Prostate gland (tissue), 2 donors: ENCODE measurements at regions not wholly inside any gene's neighbourhood (a gene's known extent, or its start where the extent isn't known, plus 50 kb on each side); places are given as distances from the start of the nearest gene placed in this dataset.

ENCODE experiments used
- DNase-seq: peaks from one replicate; pipeline ENCODE4 v3.0.0-alpha.2; 2019; ENCODE audit warnings: low spot score
- H3K27ac ChIP-seq, 2 donors: fragments of 200-600 bp; sonication (generic); 2 replicates each; pipeline ENCODE4 v1.5.1; 2017 to 2019
- H3K27me3 ChIP-seq: fragments of 200-600 bp; sonication (generic); replicated peaks from 2 replicates; pipeline ENCODE4 v1.5.1; 2019; ENCODE audit not compliant: insufficient read depth
- H3K36me3 ChIP-seq, 2 donors: fragments of 200-600 bp; sonication (generic); 1 replicate in 1 of 2; 2 replicates in 1 of 2; pipeline versions ENCODE4 v1.5.1 to v1.8.1; 2017 to 2019
- H3K4me1 ChIP-seq: fragments of 200-600 bp; sonication (generic); replicated peaks from 2 replicates; pipeline ENCODE4 v1.5.1; 2019
- H3K4me3 ChIP-seq, 2 donors: fragments of 200-600 bp; sonication (generic); 2 replicates each; pipeline ENCODE4 v1.5.1; 2017 to 2019
- H3K9me3 ChIP-seq: fragments of 200-600 bp; sonication (generic); 2 replicates; pipeline ENCODE4 v1.5.1; 2017
- POLR2A ChIP-seq: fragments of 450-650 bp; IDR thresholded peaks from one replicate; pipeline ENCODE4 v1.6.1; 2016; ENCODE audit warnings: antibody characterized with exemption, mild to moderate bottlenecking
- POLR2AphosphoS5 ChIP-seq: sonication (generic); formaldehyde crosslinking; IDR thresholded peaks from one replicate; pipeline ENCODE4 v1.6.1; 2017; ENCODE audit warnings: antibody characterized with exemption
- WGBS: methylation state at CpG from one replicate; pipeline ENCODE4 v1.1.5; 2018; 5-methylcytosine and 5-hydroxymethylcytosine counted together
- intact Hi-C: fragments of 100-400 bp; cut with DNase I; formaldehyde crosslinking; loops from one replicate; pipeline ENCODE4 v1.14.2; 2022
- TF ChIP-seq, protein P1 (sequence below), 4 experiments: fragments of 200-600 bp in 2 of 4; fragments of 450-650 bp in 2 of 4; sonication (generic) in 2 of 4; IDR thresholded peaks; 1 replicate in 3 of 4; 2 replicates in 1 of 4; pipeline ENCODE4 v1.5.1; 2016 to 2019; ENCODE audit warnings: antibody characterized with exemption in 4 of 4, mild to moderate bottlenecking in 2 of 4, moderate library complexity in 2 of 4

DNA sequence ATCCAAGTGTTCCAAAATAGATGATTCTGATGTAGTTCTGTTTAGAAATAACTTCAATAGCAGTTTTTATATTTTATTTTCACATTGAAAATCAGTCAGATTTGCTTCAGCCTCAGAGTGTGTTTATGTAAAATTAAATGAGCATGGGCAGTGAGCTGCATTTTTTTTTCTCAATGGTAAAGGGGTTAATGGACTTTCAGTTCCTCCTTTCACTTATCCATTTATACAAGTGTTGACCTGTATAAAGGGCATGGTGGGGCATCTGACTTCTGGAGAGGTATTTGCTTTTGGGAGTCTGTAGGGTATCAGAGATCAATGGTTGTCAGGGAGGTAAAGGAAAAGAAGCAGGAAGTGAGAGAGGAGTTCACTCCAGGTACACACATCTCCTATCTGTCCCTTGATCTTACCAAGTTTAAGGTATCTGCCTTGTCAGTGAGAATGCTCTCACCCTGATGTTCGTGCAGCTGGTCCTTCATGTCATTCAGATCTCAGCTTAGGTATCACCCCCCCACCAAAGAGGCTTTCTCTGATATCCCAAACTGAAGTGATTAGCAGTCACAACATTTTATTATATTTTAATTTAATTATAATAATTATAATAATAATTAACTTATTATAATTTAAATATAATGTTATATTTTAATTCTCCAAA lies 181.6 kb upstream of the LMNTD1 start:
- Histone ChIP-seq H3K27me3 (no peaks in the 10 kb centered on the region), H3K36me3 (no peaks in the 10 kb centered on the region), H3K4me3 (no peak overlapping the region), H3K4me1 (no peaks in the 10 kb centered on the region), H3K9me3 (no peaks in the 10 kb centered on the region), H3K27ac (no peak overlapping the region)
- DNase-seq, result no peak
- intact Hi-C loops, result no loop called here
- whole genome bisulfite sequencing, result 90% methylated on average over 1 of the region's 1 CpG
- TF ChIP-seq, protein P1, sequence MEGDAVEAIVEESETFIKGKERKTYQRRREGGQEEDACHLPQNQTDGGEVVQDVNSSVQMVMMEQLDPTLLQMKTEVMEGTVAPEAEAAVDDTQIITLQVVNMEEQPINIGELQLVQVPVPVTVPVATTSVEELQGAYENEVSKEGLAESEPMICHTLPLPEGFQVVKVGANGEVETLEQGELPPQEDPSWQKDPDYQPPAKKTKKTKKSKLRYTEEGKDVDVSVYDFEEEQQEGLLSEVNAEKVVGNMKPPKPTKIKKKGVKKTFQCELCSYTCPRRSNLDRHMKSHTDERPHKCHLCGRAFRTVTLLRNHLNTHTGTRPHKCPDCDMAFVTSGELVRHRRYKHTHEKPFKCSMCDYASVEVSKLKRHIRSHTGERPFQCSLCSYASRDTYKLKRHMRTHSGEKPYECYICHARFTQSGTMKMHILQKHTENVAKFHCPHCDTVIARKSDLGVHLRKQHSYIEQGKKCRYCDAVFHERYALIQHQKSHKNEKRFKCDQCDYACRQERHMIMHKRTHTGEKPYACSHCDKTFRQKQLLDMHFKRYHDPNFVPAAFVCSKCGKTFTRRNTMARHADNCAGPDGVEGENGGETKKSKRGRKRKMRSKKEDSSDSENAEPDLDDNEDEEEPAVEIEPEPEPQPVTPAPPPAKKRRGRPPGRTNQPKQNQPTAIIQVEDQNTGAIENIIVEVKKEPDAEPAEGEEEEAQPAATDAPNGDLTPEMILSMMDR (IDR thresholded peaks at IDR 0.05), result no peak
- TF ChIP-seq POLR2A (no peak), POLR2AphosphoS5 (no peak)

DNA sequence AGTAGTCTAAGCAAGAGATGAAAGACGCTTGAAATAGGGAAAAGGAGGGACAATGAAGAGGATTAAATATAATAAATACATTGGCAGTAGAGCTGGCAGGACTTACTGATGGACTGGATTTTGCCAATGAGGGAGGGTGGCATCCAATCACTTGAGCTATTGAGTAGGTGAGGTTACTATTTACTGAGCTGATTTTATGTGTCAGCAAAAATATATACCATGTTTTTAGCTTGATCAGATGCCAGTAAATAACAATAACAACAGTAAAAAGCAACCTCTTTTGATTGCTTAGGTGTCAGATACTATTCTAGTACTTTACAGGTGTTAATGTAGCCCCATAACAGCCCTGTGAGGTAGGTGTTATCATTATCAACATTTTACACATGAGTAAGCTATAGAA lies 187.5 kb upstream of the LMNTD1 start:
- no peaks in the 10 kb centered on the region for H3K9me3 ChIP-seq
- intact Hi-C loops, result no loop called here
- no peak overlapping the region for H3K4me3 ChIP-seq
- TF ChIP-seq, protein P1 (IDR thresholded peaks at IDR 0.05), result no peak
- no peak for TF ChIP-seq POLR2AphosphoS5
- no peak for TF ChIP-seq POLR2A
- H3K4me1 ChIP-seq, result no peaks in the 10 kb centered on the region
- H3K36me3 ChIP-seq, result no peaks in the 10 kb centered on the region
- 93% methylated on average over 1 of the region's 1 CpG for WGBS
- no peak overlapping the region for H3K27ac ChIP-seq
- no peak for DNase-seq
- H3K27me3 ChIP-seq, result no peaks in the 10 kb centered on the region

DNA sequence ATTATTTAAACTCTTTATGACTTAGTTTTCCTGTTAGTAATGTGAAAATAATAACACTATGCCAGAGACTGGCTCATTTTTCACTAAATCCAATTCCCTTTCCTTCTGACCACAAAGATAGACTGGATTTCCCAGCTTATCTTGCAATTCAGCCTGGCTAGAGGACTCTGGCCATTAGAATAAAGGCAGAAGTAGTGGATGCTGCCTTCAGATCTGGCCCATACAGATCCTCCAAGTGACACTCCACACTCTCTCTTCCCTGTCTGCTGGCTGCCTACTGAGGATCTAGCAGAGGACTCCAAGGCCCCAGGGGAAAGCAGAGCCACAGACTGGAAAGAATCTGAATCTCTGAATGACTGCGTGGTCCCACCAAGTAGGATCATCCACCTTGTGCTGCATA lies 188.8 kb upstream of the LMNTD1 start:
- Histone ChIP-seq H3K9me3 (no peaks in the 10 kb centered on the region), H3K27ac (no peak overlapping the region), H3K4me3 (no peak overlapping the region), H3K36me3 (no peaks in the 10 kb centered on the region), H3K4me1 (no peaks in the 10 kb centered on the region), H3K27me3 (no peaks in the 10 kb centered on the region)
- intact Hi-C loops, result no loop called here
- no peak for TF ChIP-seq POLR2A
- no peak for TF ChIP-seq POLR2AphosphoS5
- TF ChIP-seq, protein P1 (IDR thresholded peaks at IDR 0.05), result no peak
- no peak for DNase-seq
- 100% methylated on average over 1 of the region's 1 CpG for WGBS

DNA sequence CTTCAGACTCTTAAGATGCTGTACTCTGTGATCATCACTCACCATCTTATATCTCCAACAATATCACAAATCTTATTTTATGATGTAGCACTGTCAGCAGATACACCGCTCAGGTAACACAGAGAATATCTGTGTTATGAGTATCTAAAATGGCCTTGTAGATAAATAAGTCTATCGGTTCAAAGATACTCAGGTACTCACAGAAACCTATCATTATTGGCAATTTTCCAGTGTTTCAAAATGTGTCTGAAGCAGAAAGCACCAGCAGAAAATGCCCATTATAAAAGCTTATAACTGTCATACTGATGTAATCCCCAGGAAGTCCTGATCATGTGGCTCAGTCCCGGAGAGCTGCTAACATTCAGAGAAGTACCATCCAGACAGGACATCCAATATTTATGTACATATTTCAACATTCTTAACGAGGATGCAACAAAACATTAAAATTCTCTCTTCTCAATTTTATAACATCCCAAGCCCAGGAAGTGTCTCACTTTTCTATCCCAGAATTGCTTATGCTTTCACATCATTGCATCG lies 190.7 kb upstream of the LMNTD1 start:
- no peak for DNase-seq
- Histone ChIP-seq H3K4me3 (no peak overlapping the region), H3K9me3 (no peaks in the 10 kb centered on the region), H3K27ac (no peak overlapping the region), H3K4me1 (no peaks in the 10 kb centered on the region), H3K27me3 (no peaks in the 10 kb centered on the region), H3K36me3 (no peaks in the 10 kb centered on the region)
- TF ChIP-seq, protein P1 (IDR thresholded peaks at IDR 0.05), result no peak
- TF ChIP-seq POLR2AphosphoS5 (no peak), POLR2A (no peak)
- intact Hi-C loops, result no loop called here
- WGBS, result 55% methylated on average over 5 of the region's 5 CpGs

DNA sequence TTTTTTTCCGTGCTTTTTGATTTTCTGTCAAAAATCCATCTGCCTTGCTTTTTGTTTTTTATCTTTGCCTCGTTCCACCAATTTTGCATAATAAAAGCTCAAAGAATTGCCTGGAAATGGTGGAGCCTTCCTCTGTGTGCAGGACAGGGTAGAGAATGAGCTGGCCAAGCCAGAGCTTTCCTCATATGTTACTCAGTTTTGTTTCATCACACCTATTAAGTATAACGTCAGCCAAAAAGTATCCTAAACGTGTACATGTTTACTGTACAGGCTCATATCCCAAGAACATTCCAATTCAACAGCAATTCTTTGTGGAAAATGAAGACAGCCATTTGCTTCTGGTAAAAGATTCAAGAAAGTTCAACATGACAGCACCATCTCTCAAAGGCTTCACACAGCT lies 191.2 kb upstream of the LMNTD1 start:
- H3K9me3 ChIP-seq, result no peaks in the 10 kb centered on the region
- no peaks in the 10 kb centered on the region for H3K4me1 ChIP-seq
- no peak for DNase-seq
- no peak overlapping the region for H3K4me3 ChIP-seq
- TF ChIP-seq, protein P1 (IDR thresholded peaks at IDR 0.05), result no peak
- TF ChIP-seq POLR2AphosphoS5 (no peak), POLR2A (no peak)
- no peaks in the 10 kb centered on the region for H3K27me3 ChIP-seq
- intact Hi-C loops, result no loop called here
- H3K27ac ChIP-seq, result no peak overlapping the region
- H3K36me3 ChIP-seq, result no peaks in the 10 kb centered on the region
- 76% methylated on average over 4 of the region's 4 CpGs for WGBS
